ENCODE measurements at regions not wholly inside any gene's neighbourhood (a gene's known extent, or its start where the extent isn't known, plus 50 kb on each side); places are given as distances from the start of the nearest gene placed in this dataset.

DNA sequence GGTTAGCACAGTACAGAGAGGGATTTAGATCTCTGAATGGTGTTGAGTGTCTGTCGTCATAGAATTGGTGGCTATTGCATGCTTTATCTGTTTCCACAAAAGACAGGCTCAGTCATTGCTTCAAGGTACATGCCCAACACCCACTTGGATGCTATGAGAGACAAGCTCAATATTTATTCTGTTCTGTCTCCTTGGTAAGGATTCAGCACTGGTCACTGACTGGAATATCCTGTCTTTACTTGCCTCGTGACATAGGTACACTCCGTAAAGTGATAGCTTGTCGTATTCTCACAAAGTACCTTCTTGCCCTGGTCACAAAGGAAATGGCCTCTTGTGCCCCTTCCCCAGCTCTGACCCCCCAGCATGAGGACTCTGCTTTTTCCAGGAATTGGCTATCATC lies 72.8 kb upstream of the CTNNB1 start:
- Histone ChIP-seq H3K36me3 (no peaks in the 10 kb centered on the region), H3K4me1 (ENCODE audit: low read depth) (peaks cover under 1% of the 10 kb centered on the region), H3K9me3 (ENCODE audit: low read depth) (no peaks in the 10 kb centered on the region), H3K27ac (no peak overlapping the region), H3K27me3 (no peaks in the 10 kb centered on the region), H3K4me3 (no peak overlapping the region)
- DNase-seq (ENCODE audit: low read depth in 1 of 2, low spot score in 1 of 2), result no peak
- TF ChIP-seq, protein P1, sequence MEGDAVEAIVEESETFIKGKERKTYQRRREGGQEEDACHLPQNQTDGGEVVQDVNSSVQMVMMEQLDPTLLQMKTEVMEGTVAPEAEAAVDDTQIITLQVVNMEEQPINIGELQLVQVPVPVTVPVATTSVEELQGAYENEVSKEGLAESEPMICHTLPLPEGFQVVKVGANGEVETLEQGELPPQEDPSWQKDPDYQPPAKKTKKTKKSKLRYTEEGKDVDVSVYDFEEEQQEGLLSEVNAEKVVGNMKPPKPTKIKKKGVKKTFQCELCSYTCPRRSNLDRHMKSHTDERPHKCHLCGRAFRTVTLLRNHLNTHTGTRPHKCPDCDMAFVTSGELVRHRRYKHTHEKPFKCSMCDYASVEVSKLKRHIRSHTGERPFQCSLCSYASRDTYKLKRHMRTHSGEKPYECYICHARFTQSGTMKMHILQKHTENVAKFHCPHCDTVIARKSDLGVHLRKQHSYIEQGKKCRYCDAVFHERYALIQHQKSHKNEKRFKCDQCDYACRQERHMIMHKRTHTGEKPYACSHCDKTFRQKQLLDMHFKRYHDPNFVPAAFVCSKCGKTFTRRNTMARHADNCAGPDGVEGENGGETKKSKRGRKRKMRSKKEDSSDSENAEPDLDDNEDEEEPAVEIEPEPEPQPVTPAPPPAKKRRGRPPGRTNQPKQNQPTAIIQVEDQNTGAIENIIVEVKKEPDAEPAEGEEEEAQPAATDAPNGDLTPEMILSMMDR (IDR thresholded peaks at IDR 0.05; ENCODE audit: low read depth, low read length), result no peak

- TF ChIP-seq, protein P1 (IDR thresholded peaks at IDR 0.05; ENCODE audit: low read depth, low read length), result no peak
- Histone ChIP-seq H3K4me1 (ENCODE audit: low read depth) (no peaks in the 10 kb centered on the region), H3K4me3 (no peak overlapping the region), H3K9me3 (ENCODE audit: low read depth) (no peaks in the 10 kb centered on the region), H3K36me3 (no peaks in the 10 kb centered on the region), H3K27ac (no peak overlapping the region), H3K27me3 (no peaks in the 10 kb centered on the region)
- DNase-seq (ENCODE audit: low read depth in 1 of 2, low spot score in 1 of 2), result no peak
These were observed 72.3 kb upstream of the CTNNB1 start for GRCh38 chr3:41126961-41127360.

GRCh38 chr3:41127414-41127813 lies 71.9 kb upstream of the CTNNB1 start:
- no peaks in the 10 kb centered on the region for H3K4me1 ChIP-seq (ENCODE audit: low read depth)
- no peak for DNase-seq (ENCODE audit: low read depth in 1 of 2, low spot score in 1 of 2)
- H3K9me3 ChIP-seq (ENCODE audit: low read depth), result no peaks in the 10 kb centered on the region
- no peak overlapping the region for H3K27ac ChIP-seq
- H3K36me3 ChIP-seq, result no peaks in the 10 kb centered on the region
- H3K27me3 ChIP-seq, result no peaks in the 10 kb centered on the region
- TF ChIP-seq, protein P1 (IDR thresholded peaks at IDR 0.05; ENCODE audit: low read depth, low read length), result no peak
- no peak overlapping the region for H3K4me3 ChIP-seq

DNA sequence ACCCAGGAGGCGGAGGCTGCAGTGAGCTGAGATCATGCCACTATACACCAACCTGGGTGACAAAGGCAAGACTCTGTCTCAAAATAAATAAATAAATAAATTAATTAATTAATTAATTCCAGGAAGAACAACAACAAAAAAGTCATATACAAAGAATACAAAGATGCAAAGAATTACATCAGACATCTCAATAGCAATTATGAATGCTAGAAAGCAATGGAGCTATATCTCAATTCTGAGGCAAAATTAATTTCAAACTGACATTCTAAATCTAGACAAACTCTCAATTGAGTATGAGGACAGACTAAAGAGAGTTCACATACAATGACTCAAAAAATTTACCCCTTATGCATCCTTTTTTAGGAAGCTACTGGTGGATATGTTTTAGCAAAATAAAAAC lies 69.6 kb upstream of the CTNNB1 start:
- Histone ChIP-seq H3K27ac (no peak overlapping the region), H3K27me3 (no peaks in the 10 kb centered on the region), H3K36me3 (no peaks in the 10 kb centered on the region), H3K4me3 (no peak overlapping the region), H3K9me3 (ENCODE audit: low read depth) (no peaks in the 10 kb centered on the region), H3K4me1 (ENCODE audit: low read depth) (no peaks in the 10 kb centered on the region)
- TF ChIP-seq, protein P1 (IDR thresholded peaks at IDR 0.05; ENCODE audit: low read depth, low read length), result no peak
- DNase-seq (ENCODE audit: low read depth in 1 of 2, low spot score in 1 of 2), result no peak

- Histone ChIP-seq H3K9me3 (ENCODE audit: low read depth) (no peaks in the 10 kb centered on the region), H3K27ac (no peak overlapping the region), H3K4me3 (no peak overlapping the region), H3K4me1 (ENCODE audit: low read depth) (no peaks in the 10 kb centered on the region), H3K27me3 (no peaks in the 10 kb centered on the region), H3K36me3 (no peaks in the 10 kb centered on the region)
- no peak for DNase-seq (ENCODE audit: low read depth in 1 of 2, low spot score in 1 of 2)
- TF ChIP-seq, protein P1 (IDR thresholded peaks at IDR 0.05; ENCODE audit: low read depth, low read length), result no peak
These were observed 68.1 kb upstream of the CTNNB1 start for GRCh38 chr3:41131224-41131623.

DNA sequence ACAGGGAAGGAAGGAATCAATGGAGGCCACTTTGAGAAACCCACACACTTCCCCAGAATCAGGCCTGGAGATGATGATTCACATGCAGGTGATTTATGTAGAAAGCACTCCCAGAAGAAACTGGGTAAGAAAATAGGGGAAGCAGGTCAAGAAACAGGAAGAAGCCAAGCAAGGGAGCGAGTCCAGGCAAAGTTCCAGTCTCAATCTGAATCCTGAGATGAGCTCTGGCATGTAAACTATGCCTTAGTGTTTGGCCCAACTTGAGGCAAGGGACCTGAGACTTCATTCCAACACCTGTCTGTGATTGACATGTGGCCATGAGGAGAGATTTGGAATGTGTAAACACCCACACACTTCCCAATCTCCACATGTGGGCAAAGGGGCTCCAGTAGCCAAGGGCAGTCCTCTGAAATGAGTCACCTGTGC lies 61.6 kb upstream of the CTNNB1 start:
- Histone ChIP-seq H3K36me3 (no peaks in the 10 kb centered on the region), H3K27me3 (no peaks in the 10 kb centered on the region), H3K9me3 (ENCODE audit: low read depth) (no peaks in the 10 kb centered on the region), H3K4me3 (no peak overlapping the region), H3K4me1 (ENCODE audit: low read depth) (no peaks in the 10 kb centered on the region), H3K27ac (no peak overlapping the region)
- TF ChIP-seq, protein P1 (IDR thresholded peaks at IDR 0.05; ENCODE audit: low read depth, low read length), result no peak
- DNase-seq (ENCODE audit: low read depth in 1 of 2, low spot score in 1 of 2), result no peak
